Endodermal cell (in vitro differentiated cells): ENCODE measurements at regions not wholly inside any gene's neighbourhood (a gene's known extent, or its start where the extent isn't known, plus 50 kb on each side); places are given as distances from the start of the nearest gene placed in this dataset.

ENCODE experiments used
- DNase-seq: peaks from one replicate; pipeline ENCODE4 v3.0.0-alpha.2; 2017
- H3K27ac ChIP-seq: 2 replicates; pipeline ENCODE4 v1.5.1; 2013; ENCODE audit warnings: mild to moderate bottlenecking, low read depth, low read length, moderate library complexity
- H3K27me3 ChIP-seq: 2 replicates; pipeline ENCODE4 v1.6.1; 2013; ENCODE audit warnings: mild to moderate bottlenecking, low read length, moderate library complexity; ENCODE audit not compliant: insufficient read depth, control insufficient read depth, poor library complexity, severe bottlenecking
- H3K36me3 ChIP-seq: 2 replicates; pipeline ENCODE4 v1.7.0; 2013; ENCODE audit warnings: mild to moderate bottlenecking, low read length, moderate library complexity; ENCODE audit not compliant: control insufficient read depth, insufficient read depth
- H3K4me1 ChIP-seq: one replicate; pipeline ENCODE4 v1.7.0; 2013; ENCODE audit warnings: low read length; ENCODE audit not compliant: control insufficient read depth, insufficient read depth
- H3K4me3 ChIP-seq: 2 replicates; pipeline ENCODE4 v1.5.1; 2013; ENCODE audit warnings: mild to moderate bottlenecking, low read length, moderate library complexity
- H3K9ac ChIP-seq: 2 replicates; pipeline ENCODE4 v1.6.1; 2013; ENCODE audit warnings: mild to moderate bottlenecking, low read length, moderate library complexity; ENCODE audit not compliant: poor library complexity, severe bottlenecking; ENCODE audit errors: extremely low read depth
- H3K9me3 ChIP-seq: 2 replicates; pipeline ENCODE4 v1.6.1; 2013; ENCODE audit warnings: mild to moderate bottlenecking, low read length, moderate library complexity; ENCODE audit not compliant: control insufficient read depth
- H3K27ac Mint-ChIP-seq: 2 replicates; pipeline ENCODE4 v1.8.0; 2020; ENCODE audit warnings: mixed read lengths
- H3K27me3 Mint-ChIP-seq: 2 replicates; pipeline ENCODE4 v1.8.0; 2021; ENCODE audit warnings: mild to moderate bottlenecking, mixed read lengths; ENCODE audit not compliant: insufficient read depth
- H3K36me3 Mint-ChIP-seq: 2 replicates; pipeline ENCODE4 v1.8.0; 2020; ENCODE audit warnings: low read depth, mixed read lengths
- H3K4me1 Mint-ChIP-seq: 2 replicates; pipeline ENCODE4 v1.8.0; 2020; ENCODE audit warnings: mixed read lengths
- H3K4me3 Mint-ChIP-seq: 2 replicates; pipeline ENCODE4 v1.8.0; 2020; ENCODE audit warnings: mild to moderate bottlenecking, moderate library complexity, mixed read lengths
- H3K9me3 Mint-ChIP-seq: 2 replicates; pipeline ENCODE4 v1.8.0; 2020; ENCODE audit warnings: mild to moderate bottlenecking, mixed read lengths
- WGBS, 2 experiments: methylation state at CpG; one replicate each; pipeline versions ENCODE4 v1.1.5 to v1.1.7; 2013; ENCODE audit warnings: missing lambda C conversion rate in 2 of 2, mixed read lengths in 1 of 2; ENCODE audit not compliant: insufficient coverage in 1 of 2, insufficient read length in 1 of 2; 5-methylcytosine and 5-hydroxymethylcytosine counted together
- TF ChIP-seq, protein P1 (sequence below): fragments of 200-600 bp; sonication (generic); conservative IDR thresholded peaks from 2 replicates; pipeline ENCODE4 v1.5.0; 2021; ENCODE audit warnings: antibody characterized with exemption, mild to moderate bottlenecking

DNA sequence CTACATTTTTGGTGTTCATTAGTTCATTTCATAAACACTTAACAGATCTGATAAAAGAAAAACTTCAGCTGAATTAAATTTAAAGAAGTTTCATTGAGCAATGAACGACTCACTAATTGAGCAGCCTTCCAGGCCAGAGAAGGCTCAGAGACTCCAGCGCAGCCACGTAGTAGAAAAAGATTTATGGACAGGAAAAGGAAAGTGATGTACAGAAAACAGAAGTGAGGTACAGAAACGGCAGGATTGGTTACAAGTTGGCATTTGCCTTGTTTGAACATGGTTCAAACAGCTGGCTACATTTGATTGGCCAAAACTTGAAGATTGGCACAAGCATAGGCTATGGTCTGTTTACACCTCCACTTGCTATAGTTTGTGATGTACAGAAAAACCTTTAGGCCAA is 166.3 kb upstream of the DTNBP1 start:
- Mint-ChIP-seq H3K36me3 (no peaks in the 10 kb centered on the region), H3K9me3 (no peaks in the 10 kb centered on the region), H3K27ac (no peak overlapping the region), H3K27me3 (peaks cover 38% of the 10 kb centered on the region), H3K4me3 (no peak overlapping the region), H3K4me1 (peaks cover 13% of the 10 kb centered on the region)
- H3K9me3 ChIP-seq, result no peaks in the 10 kb centered on the region
- TF ChIP-seq, protein P1, sequence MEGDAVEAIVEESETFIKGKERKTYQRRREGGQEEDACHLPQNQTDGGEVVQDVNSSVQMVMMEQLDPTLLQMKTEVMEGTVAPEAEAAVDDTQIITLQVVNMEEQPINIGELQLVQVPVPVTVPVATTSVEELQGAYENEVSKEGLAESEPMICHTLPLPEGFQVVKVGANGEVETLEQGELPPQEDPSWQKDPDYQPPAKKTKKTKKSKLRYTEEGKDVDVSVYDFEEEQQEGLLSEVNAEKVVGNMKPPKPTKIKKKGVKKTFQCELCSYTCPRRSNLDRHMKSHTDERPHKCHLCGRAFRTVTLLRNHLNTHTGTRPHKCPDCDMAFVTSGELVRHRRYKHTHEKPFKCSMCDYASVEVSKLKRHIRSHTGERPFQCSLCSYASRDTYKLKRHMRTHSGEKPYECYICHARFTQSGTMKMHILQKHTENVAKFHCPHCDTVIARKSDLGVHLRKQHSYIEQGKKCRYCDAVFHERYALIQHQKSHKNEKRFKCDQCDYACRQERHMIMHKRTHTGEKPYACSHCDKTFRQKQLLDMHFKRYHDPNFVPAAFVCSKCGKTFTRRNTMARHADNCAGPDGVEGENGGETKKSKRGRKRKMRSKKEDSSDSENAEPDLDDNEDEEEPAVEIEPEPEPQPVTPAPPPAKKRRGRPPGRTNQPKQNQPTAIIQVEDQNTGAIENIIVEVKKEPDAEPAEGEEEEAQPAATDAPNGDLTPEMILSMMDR, result no peak
- no peaks in the 10 kb centered on the region for H3K36me3 ChIP-seq
- H3K27me3 ChIP-seq, result no peaks in the 10 kb centered on the region
- H3K4me1 ChIP-seq, result peaks cover 4% of the 10 kb centered on the region
- no peak overlapping the region for H3K4me3 ChIP-seq
- 90 to 98% methylated on average over 4 of the region's 4 CpGs for WGBS, 2 experiments
- DNase-seq, result no peak
- no peak overlapping the region for H3K27ac ChIP-seq
- no peak overlapping the region for H3K9ac ChIP-seq

DNA sequence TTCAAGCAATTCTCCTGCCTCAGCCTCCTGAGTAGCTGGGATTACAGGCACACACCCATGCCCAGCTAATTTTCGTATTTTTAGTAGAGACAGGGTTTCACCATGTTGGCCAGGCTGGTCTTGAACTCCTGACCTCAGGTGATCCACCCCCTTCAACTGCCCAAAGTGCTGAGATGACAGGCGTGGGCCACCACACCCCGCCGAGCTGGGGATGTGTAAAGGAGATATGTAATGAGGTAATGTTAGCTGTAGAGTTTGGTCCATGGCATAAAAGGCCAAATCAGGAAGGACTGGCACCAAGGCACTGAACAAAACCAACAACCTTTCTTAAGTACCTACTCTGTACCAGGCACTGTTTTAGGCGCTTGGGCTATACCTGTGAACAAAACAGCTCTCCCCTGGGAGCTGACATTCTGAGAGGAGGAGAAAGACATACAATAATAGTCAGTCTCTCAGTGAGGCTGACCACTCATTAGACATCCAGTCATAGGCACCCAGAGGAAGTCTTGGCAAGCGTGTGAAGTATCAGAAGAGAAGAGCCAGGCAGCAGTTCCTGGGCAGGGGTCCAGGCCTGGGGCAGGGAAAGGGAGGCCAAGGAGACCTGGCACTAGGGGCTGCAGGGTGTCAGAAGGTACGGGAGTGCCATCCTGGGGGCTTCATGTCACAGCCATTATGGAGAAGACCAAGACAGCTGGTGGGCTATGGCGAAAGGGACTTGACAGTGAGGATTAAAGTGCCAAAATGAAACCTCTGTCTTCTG is 164.8 kb upstream of the DTNBP1 start:
- 92 to 96% methylated on average over 4 to 7 of the region's 8 CpGs for WGBS, 2 experiments
- H3K36me3 ChIP-seq, result no peaks in the 10 kb centered on the region
- TF ChIP-seq, protein P1, result no peak
- no peak overlapping the region for H3K4me3 Mint-ChIP-seq
- peaks cover 13% of the 10 kb centered on the region for H3K4me1 Mint-ChIP-seq
- no peak overlapping the region for H3K9ac ChIP-seq
- H3K9me3 ChIP-seq, result no peaks in the 10 kb centered on the region
- H3K27ac ChIP-seq, result no peak overlapping the region
- H3K27me3 ChIP-seq, result no peaks in the 10 kb centered on the region
- peaks cover 48% of the 10 kb centered on the region for H3K27me3 Mint-ChIP-seq
- no peak overlapping the region for H3K27ac Mint-ChIP-seq
- no peaks in the 10 kb centered on the region for H3K9me3 Mint-ChIP-seq
- H3K4me3 ChIP-seq, result no peak overlapping the region
- no peak for DNase-seq
- H3K36me3 Mint-ChIP-seq, result no peaks in the 10 kb centered on the region
- H3K4me1 ChIP-seq, result peaks cover 4% of the 10 kb centered on the region

DNA sequence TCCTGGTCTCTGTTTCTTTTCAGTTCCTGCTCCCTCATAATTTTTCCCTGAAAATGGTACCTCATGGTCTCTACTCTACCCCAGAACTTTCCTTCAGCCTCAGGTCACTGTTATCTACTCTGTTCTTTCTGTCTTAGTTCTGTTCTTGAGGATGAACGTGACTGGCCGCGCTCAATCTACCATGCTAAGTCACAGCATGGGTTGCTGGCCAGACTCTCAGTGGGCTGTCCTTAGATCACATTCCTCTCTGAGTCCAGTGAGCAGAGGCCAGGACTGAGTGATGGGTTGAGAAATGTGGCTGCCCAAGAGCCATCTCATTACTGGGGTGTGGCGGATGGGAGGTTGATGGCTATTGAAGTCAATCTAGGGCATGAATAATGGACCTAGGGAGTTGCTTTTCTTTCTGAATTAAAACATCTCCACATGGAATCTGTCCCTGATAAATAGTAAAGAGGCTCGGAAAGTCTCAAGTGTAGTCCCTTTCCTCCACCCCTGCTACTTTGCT is 164.0 kb upstream of the DTNBP1 start:
- Histone ChIP-seq H3K9ac (no peak overlapping the region), H3K4me1 (peaks cover 4% of the 10 kb centered on the region), H3K27me3 (no peaks in the 10 kb centered on the region), H3K27ac (no peak overlapping the region), H3K4me3 (no peak overlapping the region), H3K9me3 (no peaks in the 10 kb centered on the region), H3K36me3 (no peaks in the 10 kb centered on the region)
- 75 to 94% methylated on average over 2 to 5 of the region's 5 CpGs for WGBS, 2 experiments
- Mint-ChIP-seq H3K27me3 (peaks cover 51% of the 10 kb centered on the region), H3K9me3 (no peaks in the 10 kb centered on the region), H3K4me1 (peaks cover 13% of the 10 kb centered on the region), H3K4me3 (no peak overlapping the region), H3K27ac (no peak overlapping the region), H3K36me3 (no peaks in the 10 kb centered on the region)
- TF ChIP-seq, protein P1, result no peak
- no peak for DNase-seq
